Prostate gland (tissue), 2 donors: ENCODE measurements at regions not wholly inside any gene's neighbourhood (a gene's known extent, or its start where the extent isn't known, plus 50 kb on each side); places are given as distances from the start of the nearest gene placed in this dataset.

Source experiments
- DNase-seq: peaks from one replicate; pipeline ENCODE4 v3.0.0-alpha.2; 2019; ENCODE audit warnings: low spot score
- H3K27ac ChIP-seq, 2 donors: fragments of 200-600 bp; sonication (generic); 2 replicates each; pipeline ENCODE4 v1.5.1; 2017 to 2019
- H3K27me3 ChIP-seq: fragments of 200-600 bp; sonication (generic); replicated peaks from 2 replicates; pipeline ENCODE4 v1.5.1; 2019; ENCODE audit not compliant: insufficient read depth
- H3K36me3 ChIP-seq, 2 donors: fragments of 200-600 bp; sonication (generic); 1 replicate in 1 of 2; 2 replicates in 1 of 2; pipeline versions ENCODE4 v1.5.1 to v1.8.1; 2017 to 2019
- H3K4me1 ChIP-seq: fragments of 200-600 bp; sonication (generic); replicated peaks from 2 replicates; pipeline ENCODE4 v1.5.1; 2019
- H3K4me3 ChIP-seq, 2 donors: fragments of 200-600 bp; sonication (generic); 2 replicates each; pipeline ENCODE4 v1.5.1; 2017 to 2019
- H3K9me3 ChIP-seq: fragments of 200-600 bp; sonication (generic); 2 replicates; pipeline ENCODE4 v1.5.1; 2017
- POLR2A ChIP-seq: fragments of 450-650 bp; IDR thresholded peaks from one replicate; pipeline ENCODE4 v1.6.1; 2016; ENCODE audit warnings: antibody characterized with exemption, mild to moderate bottlenecking
- POLR2AphosphoS5 ChIP-seq: sonication (generic); formaldehyde crosslinking; IDR thresholded peaks from one replicate; pipeline ENCODE4 v1.6.1; 2017; ENCODE audit warnings: antibody characterized with exemption
- WGBS: methylation state at CpG from one replicate; pipeline ENCODE4 v1.1.5; 2018; 5-methylcytosine and 5-hydroxymethylcytosine counted together
- intact Hi-C: fragments of 100-400 bp; cut with DNase I; formaldehyde crosslinking; loops from one replicate; pipeline ENCODE4 v1.14.2; 2022
- TF ChIP-seq, protein P1 (sequence below), 4 experiments: fragments of 200-600 bp in 2 of 4; fragments of 450-650 bp in 2 of 4; sonication (generic) in 2 of 4; IDR thresholded peaks; 1 replicate in 3 of 4; 2 replicates in 1 of 4; pipeline ENCODE4 v1.5.1; 2016 to 2019; ENCODE audit warnings: antibody characterized with exemption in 4 of 4, mild to moderate bottlenecking in 2 of 4, moderate library complexity in 2 of 4

DNA sequence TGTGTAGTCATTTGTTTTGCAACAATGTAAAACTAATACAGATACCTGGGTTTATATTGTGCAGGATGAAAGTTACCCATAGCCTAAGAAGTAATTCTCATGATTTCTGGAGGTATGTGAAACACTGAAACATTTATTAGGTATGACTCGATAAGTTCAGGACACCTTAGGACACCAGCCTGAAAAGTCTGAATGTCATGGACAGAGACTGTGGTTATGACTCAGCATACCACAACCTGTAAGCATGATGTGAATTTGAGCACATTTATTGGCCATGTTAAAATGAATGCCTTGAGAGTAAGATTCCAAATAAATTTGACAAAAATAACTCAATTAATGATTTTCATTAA lies 1471.7 kb upstream of the B3GALT2 start:
- no peaks in the 10 kb centered on the region for H3K4me1 ChIP-seq
- no peak overlapping the region for H3K4me3 ChIP-seq
- TF ChIP-seq POLR2AphosphoS5, result no peak
- no peaks in the 10 kb centered on the region for H3K9me3 ChIP-seq
- intact Hi-C loops, result no loop called here
- H3K27ac ChIP-seq, result no peak overlapping the region
- H3K27me3 ChIP-seq, result no peaks in the 10 kb centered on the region
- no peaks in the 10 kb centered on the region for H3K36me3 ChIP-seq
- 83% methylated on average over 1 of the region's 1 CpG for WGBS
- DNase-seq, result no peak

DNA sequence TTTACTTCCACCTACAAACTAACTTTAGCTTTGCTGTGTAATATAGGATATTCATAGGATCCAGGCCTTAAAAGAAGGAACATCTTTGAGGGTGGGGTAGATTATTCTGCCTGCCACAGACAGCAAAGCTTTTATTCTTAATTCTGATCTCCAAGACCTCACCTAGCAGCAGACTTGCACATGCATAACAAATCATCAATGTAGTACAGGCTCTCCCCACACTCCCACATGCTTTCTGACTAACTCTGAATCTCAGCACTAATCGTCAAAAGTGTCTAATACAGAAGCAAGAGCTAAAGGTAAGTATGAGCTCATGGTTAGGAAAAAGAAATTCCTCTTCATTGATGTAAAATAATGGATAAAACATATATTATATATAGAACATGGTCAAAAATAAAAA lies 1468.5 kb upstream of the B3GALT2 start:
- 91% methylated on average over 1 of the region's 1 CpG for WGBS
- DNase-seq, result no peak
- Histone ChIP-seq H3K9me3 (no peaks in the 10 kb centered on the region), H3K27ac (no peak overlapping the region), H3K27me3 (no peaks in the 10 kb centered on the region), H3K4me1 (no peaks in the 10 kb centered on the region), H3K4me3 (no peak overlapping the region), H3K36me3 (no peaks in the 10 kb centered on the region)
- no peak for TF ChIP-seq POLR2AphosphoS5
- TF ChIP-seq POLR2A, result no peak
- TF ChIP-seq, protein P1, sequence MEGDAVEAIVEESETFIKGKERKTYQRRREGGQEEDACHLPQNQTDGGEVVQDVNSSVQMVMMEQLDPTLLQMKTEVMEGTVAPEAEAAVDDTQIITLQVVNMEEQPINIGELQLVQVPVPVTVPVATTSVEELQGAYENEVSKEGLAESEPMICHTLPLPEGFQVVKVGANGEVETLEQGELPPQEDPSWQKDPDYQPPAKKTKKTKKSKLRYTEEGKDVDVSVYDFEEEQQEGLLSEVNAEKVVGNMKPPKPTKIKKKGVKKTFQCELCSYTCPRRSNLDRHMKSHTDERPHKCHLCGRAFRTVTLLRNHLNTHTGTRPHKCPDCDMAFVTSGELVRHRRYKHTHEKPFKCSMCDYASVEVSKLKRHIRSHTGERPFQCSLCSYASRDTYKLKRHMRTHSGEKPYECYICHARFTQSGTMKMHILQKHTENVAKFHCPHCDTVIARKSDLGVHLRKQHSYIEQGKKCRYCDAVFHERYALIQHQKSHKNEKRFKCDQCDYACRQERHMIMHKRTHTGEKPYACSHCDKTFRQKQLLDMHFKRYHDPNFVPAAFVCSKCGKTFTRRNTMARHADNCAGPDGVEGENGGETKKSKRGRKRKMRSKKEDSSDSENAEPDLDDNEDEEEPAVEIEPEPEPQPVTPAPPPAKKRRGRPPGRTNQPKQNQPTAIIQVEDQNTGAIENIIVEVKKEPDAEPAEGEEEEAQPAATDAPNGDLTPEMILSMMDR (IDR thresholded peaks at IDR 0.05), result no peak
- intact Hi-C loops, result no loop called here

DNA sequence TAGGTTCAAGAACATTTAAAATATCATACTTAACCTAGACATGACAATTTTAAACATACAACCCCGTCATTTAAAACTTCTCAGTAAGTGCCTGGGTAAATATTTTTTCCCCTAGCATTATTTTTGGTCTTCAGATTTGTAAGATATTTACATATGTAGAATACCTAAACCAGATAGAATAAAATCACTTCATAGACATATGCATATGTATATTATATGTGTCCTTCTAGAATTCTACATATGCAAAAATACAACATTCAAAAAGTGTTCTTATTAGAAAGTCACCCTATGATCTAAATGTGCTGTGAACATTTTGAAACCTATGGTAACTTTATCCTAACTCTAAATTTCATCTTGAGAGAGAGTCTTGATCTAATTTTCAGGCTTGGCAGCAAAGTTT lies 1467.0 kb upstream of the B3GALT2 start:
- intact Hi-C loops, result no loop called here
- no peak for DNase-seq

GRCh38 chr1:194647118-194647517 lies 1460.7 kb upstream of the B3GALT2 start:
- WGBS, result 75% methylated on average over 2 of the region's 2 CpGs
- Histone ChIP-seq H3K4me1 (no peaks in the 10 kb centered on the region), H3K27ac (no peak overlapping the region), H3K27me3 (no peaks in the 10 kb centered on the region), H3K9me3 (no peaks in the 10 kb centered on the region), H3K36me3 (no peaks in the 10 kb centered on the region), H3K4me3 (no peak overlapping the region)
- TF ChIP-seq POLR2A (no peak), POLR2AphosphoS5 (no peak)
- TF ChIP-seq, protein P1 (IDR thresholded peaks at IDR 0.05), result no peak
- no peak for DNase-seq
- intact Hi-C loops, result no loop called here

More for the DNA sequence above, 1467.0 kb upstream of the B3GALT2 start:
- Histone ChIP-seq H3K4me3 (no peak overlapping the region), H3K27ac (no peak overlapping the region), H3K36me3 (no peaks in the 10 kb centered on the region), H3K9me3 (no peaks in the 10 kb centered on the region), H3K27me3 (no peaks in the 10 kb centered on the region), H3K4me1 (no peaks in the 10 kb centered on the region)
- 81% methylated on average over 1 of the region's 1 CpG for WGBS
- TF ChIP-seq POLR2AphosphoS5, result no peak

DNA sequence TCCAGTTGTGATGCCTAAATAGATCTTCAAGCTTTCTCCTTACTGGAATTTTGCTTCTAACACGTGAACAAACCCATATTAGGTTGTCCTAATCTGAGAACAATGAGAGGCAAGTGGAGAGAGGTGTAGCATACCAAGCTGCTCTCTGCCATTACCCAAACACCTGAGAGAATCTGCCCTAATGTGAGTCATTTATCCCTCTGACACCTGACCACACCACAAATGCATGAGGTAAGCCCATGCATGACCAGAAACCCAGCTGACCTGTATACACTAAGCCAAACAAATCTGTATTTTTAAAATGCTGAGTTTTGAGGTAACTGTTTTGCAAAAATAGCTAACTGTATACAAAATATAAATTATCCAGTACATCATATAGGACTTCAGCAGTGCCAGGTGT lies 1458.1 kb upstream of the B3GALT2 start:
- no peak for DNase-seq
- no peak overlapping the region for H3K27ac ChIP-seq
- H3K27me3 ChIP-seq, result no peaks in the 10 kb centered on the region
- H3K9me3 ChIP-seq, result no peaks in the 10 kb centered on the region
- TF ChIP-seq, protein P1 (IDR thresholded peaks at IDR 0.05), result no peak
- no peak for TF ChIP-seq POLR2A
- no peak for TF ChIP-seq POLR2AphosphoS5
- H3K4me3 ChIP-seq, result no peak overlapping the region
- no peaks in the 10 kb centered on the region for H3K36me3 ChIP-seq
- intact Hi-C loops, result no loop called here
- WGBS, result 59% methylated on average over 1 of the region's 1 CpG
- H3K4me1 ChIP-seq, result no peaks in the 10 kb centered on the region

GRCh38 chr1:194640322-194640721 lies 1453.9 kb upstream of the B3GALT2 start:
- TF ChIP-seq, protein P1 (IDR thresholded peaks at IDR 0.05), result no peak
- TF ChIP-seq POLR2A (no peak), POLR2AphosphoS5 (no peak)
- no peaks in the 10 kb centered on the region for H3K9me3 ChIP-seq
- intact Hi-C loops, result no loop called here

More at GRCh38 chr1:194640322-194640721, 1453.9 kb upstream of the B3GALT2 start:
- Histone ChIP-seq H3K36me3 (no peaks in the 10 kb centered on the region), H3K4me1 (no peaks in the 10 kb centered on the region), H3K4me3 (no peak overlapping the region), H3K27ac (no peak overlapping the region), H3K27me3 (no peaks in the 10 kb centered on the region)
- no peak for DNase-seq
- WGBS, result 94% methylated on average over 2 of the region's 2 CpGs
